HG02759 (cell line): ENCODE measurements at regions not wholly inside any gene's neighbourhood (a gene's known extent, or its start where the extent isn't known, plus 50 kb on each side); places are given as distances from the start of the nearest gene placed in this dataset.

Experiments used
- ATAC-seq: cut with Tn5 transposase; IDR thresholded peaks from one replicate; pipeline ENCODE4 v1.9.1; 2021; ENCODE audit warnings: mild to moderate bottlenecking, moderate library complexity; ENCODE audit not compliant: unreplicated experiment

DNA sequence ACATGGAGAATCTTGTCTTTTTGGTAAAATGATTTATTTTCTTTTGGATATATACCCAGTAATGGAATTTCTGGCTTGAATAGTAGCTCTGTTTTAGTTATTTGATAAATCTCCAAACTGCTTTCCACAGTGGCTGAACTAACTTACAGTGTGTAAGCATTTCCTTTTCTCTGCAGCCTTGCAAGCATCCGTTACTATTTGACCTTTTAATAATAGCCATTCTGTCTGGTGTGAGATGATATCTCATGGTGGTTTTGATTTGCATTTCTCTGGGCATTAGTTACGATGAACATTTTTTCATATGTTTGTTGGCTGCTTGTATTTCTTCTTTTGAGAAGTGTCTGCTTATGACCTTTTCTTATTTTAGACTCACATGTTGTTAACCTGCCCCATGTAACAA, 190.2 kb downstream of the GALR1 start:
- ATAC-seq = no peak

DNA sequence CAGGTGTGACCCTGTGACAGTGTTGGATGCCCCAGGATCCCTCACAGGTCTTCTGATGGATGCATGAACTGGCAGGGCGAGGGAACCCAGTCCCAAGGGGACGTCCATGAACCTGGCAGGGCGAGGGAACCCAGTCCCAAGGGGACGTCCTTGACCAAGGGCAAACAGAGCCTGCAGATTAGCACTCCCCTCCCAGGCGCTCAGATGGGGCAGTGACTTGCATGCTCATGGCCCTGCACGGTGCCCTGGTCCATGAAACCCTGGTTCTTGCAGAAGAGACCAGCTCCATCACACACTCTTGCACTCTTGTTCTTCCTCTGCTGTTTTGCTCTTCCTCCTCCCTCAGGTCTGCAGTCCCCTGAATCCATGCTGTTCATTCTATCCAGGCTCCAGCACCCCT, 192.7 kb downstream of the GALR1 start:
- no peak for ATAC-seq

DNA sequence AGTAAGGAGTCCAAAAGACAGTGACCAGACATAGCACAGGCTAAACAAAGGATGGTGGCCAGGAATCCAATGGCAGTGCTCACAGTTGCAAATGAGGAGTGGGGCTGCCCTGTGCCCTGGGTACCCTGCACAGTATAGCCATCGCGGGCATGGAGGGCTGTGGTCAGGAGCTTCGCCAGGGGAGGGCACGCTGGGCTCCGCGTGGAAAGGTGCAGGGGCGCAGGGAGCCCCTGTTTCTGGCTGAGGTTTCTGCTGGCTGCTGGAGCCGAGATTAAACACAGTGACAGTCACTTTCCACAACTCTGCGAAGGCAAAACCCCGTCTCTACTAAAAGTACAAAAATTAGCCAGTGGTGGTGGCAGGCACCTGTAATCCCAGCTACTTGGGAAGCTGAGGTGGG, 194.7 kb downstream of the GALR1 start:
- no peak for ATAC-seq

DNA sequence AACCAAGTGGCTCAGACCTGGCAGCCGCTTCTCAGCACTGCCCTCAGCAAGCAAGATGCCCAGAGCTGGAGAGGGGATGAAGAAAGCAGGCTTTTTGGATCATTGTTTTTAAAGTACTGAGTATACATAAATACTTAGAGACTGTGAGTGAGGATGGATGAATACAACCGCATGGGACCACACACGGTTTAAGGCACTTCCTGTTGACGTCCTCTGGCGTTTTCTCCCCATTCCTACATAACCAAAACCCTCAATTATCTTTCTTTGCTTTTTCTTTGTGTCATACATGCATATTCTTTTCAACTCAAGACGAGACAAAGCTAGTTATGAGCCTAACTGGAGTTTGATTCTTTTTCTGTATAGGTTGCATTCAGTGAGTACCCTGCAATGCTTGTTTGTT, 198.4 kb downstream of the GALR1 start:
- ATAC-seq = no peak

DNA sequence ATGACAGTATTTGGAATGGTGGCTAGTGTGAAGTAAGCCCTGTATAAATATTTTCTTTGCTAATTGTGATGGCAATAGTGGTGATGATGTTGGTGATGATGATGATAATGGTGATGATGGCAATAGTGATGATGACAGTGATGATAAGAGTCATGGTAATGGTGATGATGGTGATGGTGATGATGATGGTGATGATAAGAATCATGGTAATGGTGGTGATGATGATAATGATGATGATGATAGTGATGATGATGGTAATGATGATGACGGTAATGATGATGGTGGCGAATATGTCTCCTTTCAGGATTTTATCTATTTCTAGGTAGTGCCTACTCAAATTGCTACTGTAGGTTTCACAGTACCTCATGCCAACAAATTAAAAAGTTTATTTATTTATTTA, 205.4 kb downstream of the GALR1 start:
- no peak for ATAC-seq

DNA sequence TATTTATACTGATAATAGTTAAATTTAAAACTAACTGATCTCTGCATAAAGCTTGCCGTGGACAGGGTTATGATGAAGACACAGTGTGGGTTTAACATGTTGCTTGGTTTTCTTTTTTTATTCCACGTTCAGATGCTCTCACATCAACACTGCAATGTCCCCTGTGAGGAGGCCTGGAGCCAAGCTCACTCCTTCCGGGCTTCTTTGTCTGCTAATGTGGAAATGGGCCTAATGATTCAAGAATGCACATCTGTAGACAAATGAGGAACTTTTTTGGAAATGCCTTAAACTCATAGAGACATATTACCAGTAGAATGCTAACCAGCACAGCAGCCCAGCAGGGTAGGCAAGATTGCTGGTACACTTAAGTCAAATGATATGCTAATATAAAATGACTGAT, 208.0 kb downstream of the GALR1 start:
- ATAC-seq = no peak

DNA sequence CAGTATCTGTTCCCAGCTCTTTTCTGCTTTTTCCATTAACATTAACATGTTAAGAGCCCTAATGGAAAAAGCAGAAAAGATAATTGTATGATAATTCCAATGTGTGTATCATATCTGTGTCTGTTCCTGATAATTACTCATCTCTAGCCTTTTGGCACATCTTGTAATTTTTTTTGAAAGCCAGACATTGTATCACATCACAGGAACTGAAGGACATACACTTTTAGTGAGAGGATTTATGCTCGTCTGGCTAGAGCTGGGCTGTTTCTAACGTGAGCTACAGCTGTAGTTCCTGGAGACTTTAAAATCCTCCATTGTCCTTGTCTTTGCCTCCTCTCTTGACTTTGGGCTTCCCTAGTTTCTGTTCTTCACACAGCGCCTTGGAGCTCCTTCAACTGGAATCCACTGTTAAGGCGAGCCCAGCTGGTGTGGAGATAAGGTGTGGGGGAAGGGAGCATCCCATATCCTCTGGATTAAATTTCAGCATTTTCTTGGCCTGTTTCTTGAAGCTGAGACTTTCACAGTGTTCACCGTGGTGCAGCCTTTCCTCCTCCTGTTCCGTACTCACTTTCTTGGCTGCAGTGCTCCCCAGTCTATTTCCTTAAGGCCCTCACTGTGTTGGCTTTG, 211.5 kb downstream of the GALR1 start:
- no peak for ATAC-seq

DNA sequence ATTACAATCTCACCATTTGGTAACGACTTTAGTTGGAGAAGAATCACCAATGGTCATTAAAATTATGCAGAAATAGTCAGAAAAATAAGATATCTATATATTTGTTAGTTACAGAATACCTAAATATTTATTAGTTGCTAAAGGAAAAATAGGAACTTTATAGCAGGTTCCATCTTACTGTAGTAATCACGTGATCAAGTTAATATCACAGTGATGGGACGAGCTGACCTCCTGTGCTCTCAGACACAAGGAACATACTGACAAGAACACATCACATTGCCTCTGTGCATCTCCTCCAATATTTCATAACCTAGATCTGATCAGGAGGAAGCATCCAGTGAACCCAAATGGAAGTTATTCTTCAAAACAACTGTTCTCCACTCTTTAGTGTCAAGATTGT, 215.3 kb downstream of the GALR1 start:
- no peak for ATAC-seq

DNA sequence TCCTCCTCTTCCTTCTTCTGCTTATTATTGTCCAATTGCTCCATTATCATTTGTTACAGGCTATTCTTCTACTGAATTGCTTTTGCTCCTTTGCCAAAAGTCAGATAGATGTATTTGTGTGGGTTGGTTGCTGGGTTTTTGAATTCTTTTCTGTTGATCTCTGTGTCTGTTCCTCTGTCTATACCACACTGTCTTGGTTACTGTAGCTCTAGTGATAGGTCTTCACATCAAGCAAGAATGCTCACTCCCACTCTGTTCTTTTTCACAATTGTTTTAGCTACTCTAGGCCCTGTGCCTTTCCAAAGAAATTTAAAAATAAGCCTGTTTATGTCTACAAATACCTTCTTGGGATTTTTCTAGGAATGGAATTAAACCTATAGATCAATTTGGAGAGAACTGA, 217.2 kb downstream of the GALR1 start:
- no peak for ATAC-seq

DNA sequence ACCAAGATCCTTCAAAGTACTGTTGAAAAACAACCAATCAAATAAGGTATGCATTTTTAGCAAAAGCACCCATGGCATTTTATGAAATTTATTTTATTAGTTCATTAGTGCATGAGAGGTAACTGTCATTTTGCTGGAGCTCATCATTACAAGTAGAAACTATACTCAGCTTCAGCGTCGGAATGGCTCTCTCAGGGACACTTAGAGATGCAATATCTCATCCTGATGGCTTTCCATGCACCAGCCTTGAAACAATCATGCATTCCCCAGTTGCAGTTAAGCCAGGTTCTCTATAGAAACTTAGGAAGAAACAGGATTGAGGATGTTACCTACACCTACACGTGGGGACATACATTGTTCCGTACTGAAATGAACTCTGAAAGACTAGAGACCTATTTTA, 219.5 kb downstream of the GALR1 start:
- no peak for ATAC-seq

DNA sequence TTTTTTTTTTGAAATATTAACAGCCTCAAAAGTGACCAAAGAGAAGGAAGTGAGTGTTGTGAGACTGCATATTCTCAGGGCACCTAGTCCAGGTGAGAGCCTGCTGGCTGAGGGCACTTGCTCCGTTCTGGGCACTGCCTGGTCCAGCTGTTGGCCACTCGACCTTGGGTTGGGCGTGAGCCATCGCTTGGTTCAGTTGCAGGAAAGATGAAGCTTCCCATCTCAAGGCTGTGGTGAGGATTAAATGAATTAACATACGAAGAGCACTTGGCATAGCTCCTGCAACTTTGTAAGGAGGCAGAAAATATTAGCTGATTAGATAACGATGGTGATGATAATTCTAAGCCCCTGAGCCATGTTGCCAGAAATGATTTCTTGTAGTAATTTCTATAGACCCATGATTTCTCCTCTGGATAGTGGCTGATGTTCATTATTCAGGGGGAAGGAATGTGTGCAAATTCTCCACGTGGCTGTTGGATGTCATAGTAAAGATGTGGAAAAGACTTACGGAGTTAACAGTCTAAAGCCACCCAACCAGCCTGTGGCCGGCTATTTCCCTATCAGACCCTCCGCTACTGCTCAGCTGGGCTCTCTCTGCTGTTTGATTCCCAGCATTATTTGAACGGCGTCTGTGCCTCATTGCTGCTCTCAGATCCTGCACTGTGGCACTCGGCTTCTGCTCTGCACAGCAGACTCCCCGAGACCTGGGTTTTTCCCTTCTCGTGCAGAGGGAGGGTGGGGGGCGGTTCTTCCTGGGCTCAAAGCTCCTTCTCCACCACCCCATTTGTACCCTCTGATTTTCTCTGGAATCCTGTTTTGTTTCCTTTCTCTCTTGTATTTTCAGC, 221.1 kb downstream of the GALR1 start:
- ATAC-seq = no peak

DNA sequence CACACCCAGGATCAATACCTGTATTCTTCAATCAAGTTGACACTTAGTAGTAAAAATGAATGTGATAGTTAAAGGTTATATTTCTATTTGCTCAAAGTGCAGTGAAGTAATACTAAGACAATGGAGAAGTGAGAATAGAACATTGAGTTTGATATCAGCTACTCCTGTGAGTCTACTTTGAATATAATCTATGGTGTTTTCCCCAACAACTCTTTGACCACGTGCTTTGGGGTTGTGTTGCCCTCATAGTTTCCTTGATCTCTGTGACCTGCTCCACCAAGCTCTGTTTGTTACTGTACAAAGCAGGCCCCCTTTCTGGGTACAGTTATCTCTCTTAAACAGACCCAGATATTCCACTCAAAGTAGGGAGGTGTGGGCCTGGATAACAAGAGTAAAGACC, 222.9 kb downstream of the GALR1 start:
- no peak for ATAC-seq

DNA sequence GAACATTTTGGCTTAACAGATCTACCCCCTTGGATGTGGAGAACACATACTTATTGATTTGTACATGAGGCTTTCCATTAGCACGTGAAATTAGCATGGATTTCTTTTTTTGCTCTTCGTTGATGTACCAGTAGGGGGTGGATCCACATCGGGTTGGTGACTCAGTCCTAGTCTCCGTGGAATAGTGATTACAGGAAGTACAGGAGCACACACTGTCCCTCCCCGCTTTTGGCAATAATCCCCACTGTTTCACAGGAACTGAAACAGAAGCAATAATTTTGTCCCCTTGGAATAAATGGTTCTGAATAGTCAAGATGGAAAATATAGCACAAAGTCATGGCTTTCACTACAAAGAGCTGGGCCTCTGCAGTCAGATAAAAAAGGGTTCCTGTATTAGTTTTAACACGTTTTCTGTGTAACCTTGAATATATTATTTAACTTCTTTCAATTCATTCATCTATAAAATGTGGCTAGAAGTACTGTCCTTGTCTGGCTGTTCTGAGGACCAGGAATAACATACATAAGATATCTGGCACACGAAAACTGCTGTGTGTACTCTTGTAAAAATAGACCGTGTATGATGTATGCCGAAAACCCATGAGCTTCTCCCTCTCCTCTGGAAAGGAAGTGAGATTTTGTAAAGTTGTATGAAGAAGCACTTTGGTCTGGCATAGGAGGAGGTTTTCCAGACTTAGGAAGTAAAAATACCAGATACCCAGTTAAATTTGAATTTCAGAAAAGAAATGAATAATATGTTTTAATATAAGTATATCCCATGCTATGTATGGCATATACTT, 229.2 kb downstream of the GALR1 start:
- no peak for ATAC-seq

DNA sequence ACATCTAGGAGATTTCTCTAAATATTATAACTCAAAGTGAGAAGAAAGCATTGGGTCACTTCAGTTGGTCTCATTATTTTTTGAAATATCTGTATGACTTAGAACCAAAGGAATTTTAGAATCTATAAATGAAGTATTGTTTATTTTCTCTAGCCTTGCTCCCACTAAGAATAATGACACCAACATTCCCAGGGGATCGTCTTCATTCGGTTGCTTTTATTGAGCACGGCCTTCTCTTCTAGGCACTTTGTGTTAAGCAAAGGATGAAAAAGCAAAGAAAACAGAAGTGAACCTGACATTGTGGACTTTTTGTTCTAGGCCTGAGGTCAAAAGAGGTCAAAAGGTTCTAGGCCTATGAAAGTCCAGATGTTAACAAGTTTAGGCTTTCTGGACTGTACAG, 231.9 kb downstream of the GALR1 start:
- no peak for ATAC-seq

DNA sequence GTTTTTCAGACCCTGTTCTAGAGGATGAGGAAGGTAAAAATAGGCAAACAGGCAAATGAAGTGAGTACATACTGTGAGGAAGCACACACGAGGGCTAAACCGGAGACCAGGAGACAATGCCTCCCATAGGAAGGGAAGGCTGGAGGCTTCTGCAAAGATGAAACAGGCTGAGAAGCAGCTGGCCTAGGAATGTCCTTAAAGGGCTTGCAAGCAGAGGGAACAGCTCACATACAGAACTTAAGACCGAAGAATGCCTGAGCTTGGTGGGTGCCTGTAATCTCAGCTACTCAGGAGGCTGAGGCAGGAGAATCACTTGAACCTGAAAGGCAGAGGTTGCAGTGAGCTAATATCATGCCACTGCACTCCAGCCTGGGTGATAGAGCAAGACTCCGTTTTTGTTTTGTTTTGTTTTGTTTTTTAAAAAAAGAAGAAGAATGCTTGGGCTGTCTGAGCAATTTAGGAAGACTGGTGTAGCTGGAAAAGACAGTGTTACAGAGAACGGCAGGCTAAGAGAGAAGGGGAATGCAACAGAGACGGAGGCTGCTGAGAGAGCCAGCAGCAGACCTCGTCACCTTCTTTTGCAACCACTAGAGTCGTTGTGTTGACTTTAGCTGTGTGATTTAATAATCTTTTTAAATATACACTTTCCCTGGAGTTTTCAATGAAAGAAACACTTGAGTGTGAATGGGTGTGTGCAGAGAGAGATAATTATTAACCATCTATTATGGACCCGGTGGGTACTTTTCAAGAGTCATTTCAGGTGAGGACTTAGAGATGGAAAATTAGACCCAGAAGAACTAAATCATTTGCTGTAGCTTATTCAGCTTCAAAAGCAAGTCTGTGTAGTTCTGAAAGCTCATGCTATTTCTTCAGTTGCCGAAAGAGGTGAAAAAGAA, 232.8 kb downstream of the GALR1 start:
- ATAC-seq = no peak

DNA sequence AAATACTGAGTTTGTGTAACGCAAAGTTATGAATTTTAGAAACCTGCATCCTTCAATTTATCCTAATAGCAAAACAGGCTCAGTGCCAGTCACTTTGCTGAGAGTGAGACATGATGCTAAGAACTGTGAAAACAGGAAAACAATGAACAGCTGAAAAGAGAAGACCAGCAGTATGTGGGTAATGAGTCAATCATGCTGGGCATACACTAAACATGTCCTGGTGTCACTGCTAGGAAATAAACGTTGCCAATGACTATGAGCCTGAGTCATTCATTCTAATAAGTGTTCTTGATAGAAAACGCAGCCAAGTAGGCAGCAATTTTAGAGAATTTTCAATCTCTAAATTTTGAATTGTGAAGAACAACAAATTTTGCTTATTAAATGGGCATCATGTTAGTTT, 237.3 kb downstream of the GALR1 start:
- no peak for ATAC-seq

DNA sequence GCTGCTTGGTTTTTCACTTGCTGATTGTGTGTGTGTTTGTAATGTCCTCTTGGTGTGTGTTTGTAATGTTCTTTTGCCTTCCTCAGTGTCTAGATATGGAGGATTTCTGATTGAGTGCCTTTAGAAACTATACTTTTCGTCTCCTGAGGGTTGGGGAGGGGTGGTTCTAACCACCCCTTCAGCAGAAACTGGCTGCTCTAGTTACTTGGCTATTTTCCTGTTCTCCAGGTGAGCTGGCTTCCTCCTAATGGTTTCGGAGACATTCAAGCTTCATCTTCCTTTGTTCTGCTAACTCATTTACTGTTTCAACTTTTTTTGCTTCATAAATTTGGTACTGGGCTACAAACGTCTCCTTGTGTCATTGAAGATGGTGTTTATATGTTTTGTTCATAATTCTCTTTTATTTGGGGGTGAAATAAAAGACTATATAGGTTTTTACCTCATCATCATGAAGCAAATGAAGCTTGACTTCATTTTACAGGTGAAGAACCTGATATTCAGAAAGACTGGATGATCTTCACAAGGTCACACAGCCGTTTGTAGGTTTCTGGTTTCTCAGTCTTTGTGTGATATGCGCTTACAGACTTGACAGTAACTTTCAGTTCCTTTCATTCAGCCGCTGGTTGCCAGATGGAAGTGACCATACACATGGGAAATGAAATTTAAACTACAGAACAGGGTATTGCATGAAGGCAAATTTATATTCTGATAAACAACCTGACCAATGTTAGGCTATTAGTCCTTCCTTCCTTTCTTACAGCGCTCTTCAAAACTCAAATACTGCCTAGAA, 238.5 kb downstream of the GALR1 start:
- ATAC-seq = no peak

DNA sequence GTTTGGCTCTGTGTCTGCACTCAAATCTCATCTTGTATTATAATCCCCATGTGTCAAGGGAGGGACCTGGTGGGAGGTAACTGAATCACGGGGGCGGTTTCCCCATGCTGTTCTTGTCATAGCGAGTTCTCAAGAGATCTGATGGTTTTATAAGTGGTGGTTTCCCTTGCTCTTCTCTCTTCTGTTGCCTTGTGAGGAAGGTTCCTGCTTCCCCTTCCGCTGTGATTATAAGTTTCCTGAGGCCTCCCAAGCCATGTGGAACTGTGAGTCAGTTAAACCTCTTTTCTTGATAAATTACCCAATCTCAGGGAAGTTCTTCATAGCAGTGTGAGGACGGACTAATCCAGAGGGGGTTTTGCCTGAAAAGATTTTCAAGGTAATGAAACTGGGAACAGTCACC, 245.4 kb downstream of the GALR1 start:
- ATAC-seq = no peak

DNA sequence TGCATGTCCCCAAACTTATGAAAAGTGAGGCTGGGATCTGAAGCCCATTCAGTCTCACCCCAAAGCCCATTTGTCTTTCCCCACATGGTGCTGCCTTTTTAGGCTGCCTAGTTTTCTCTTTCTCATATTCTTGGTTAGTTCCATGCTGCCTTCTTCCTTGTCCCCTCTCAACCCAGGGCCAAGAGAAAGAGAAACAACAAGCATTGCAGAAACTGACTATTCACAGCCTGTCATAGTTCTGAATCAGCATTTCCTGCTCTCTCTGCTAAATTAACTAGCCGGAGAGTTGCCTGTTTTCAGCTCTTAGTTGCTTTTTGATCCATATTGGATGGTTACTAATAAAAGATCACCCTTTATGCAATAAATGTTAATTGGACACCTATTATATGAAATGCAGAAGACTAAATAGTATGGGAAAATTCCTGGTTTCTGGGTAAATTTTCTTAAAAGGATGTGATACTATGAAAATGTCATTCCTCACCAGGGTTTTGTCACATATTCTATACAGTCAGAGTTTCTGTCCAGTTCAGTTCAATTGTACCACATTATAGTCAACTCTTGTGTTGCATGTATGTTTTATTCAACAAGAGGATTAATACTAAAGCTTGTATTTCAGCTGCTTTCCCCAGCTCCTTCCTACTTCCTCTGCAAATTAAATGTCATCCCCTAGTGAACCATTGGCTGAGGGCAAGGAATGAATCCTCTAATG, 246.5 kb downstream of the GALR1 start:
- ATAC-seq = no peak

DNA sequence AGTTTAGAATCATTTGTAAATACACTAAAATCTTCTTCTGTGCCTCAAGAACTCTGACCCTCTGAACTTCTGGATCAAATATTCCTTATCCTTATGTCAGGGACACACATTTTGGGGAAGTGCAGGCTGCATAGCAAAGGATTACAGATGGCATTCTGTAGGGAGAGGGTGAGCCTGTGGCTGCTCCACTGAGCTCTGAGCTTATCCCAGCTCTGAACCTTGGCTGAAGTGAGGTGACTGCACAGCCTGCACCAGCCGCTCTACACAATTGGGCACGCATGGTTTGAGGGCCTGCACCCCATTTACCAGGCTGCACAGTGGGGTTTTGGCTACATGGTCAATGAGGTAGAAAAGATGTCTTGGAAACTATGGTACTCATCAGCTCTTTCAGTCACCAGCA, 251.6 kb downstream of the GALR1 start:
- no peak for ATAC-seq
